OCI-LY1 (cell line): ENCODE measurements at regions not wholly inside any gene's neighbourhood (a gene's known extent, or its start where the extent isn't known, plus 50 kb on each side); places are given as distances from the start of the nearest gene placed in this dataset.

ENCODE experiments used
- H2AFZ ChIP-seq: fragments of 200-600 bp; sonication (generic), shearing (Covaris generic); 2 replicates; pipeline ENCODE4 v1.6.0; 2014; ENCODE audit warnings: antibody characterized with exemption, mild to moderate bottlenecking, low read length
- H3F3A ChIP-seq: fragments of 200-600 bp; sonication (generic), shearing (Covaris generic); 2 replicates; pipeline ENCODE4 v1.6.0; 2014; ENCODE audit warnings: mild to moderate bottlenecking, antibody characterized with exemption, low read length, moderate library complexity; ENCODE audit not compliant: insufficient read depth
- H3K27ac ChIP-seq: fragments of 200-600 bp; sonication (generic); 2 replicates; pipeline ENCODE4 v1.5.1; 2014; ENCODE audit warnings: low read length, mixed run types, mild to moderate bottlenecking, low read depth; ENCODE audit not compliant: poor library complexity, severe bottlenecking
- H3K27me3 ChIP-seq: fragments of 200-600 bp; sonication (generic); 2 replicates; pipeline ENCODE4 v1.6.0; 2014; ENCODE audit warnings: antibody characterized with exemption, mild to moderate bottlenecking, low read length, moderate library complexity; ENCODE audit not compliant: insufficient read depth
- H3K36me3 ChIP-seq: fragments of 200-600 bp; sonication (generic); 2 replicates; pipeline ENCODE4 v1.6.1; 2014; ENCODE audit warnings: mild to moderate bottlenecking, antibody characterized with exemption, low read length, moderate library complexity, mixed read lengths; ENCODE audit not compliant: insufficient read depth
- H3K4me1 ChIP-seq: fragments of 200-600 bp; sonication (generic); 2 replicates; pipeline ENCODE4 v1.5.1; 2014; ENCODE audit warnings: mild to moderate bottlenecking, low read length, moderate library complexity; ENCODE audit not compliant: insufficient read depth, severe bottlenecking
- H3K4me2 ChIP-seq: fragments of 200-600 bp; sonication (generic), shearing (Covaris generic); 2 replicates; pipeline ENCODE4 v1.6.1; 2014; ENCODE audit warnings: low read length
- H3K4me3 ChIP-seq: fragments of 200-600 bp; sonication (generic); 2 replicates; pipeline ENCODE4 v1.5.1; 2014; ENCODE audit warnings: low read length, low read depth, mild to moderate bottlenecking, mixed read lengths; ENCODE audit not compliant: poor library complexity, severe bottlenecking
- H3K79me2 ChIP-seq: fragments of 200-600 bp; shearing (Covaris generic); 2 replicates; pipeline ENCODE4 v1.6.1; 2016; ENCODE audit warnings: mixed run types, low read length, mixed read lengths; ENCODE audit not compliant: insufficient read depth
- H3K9ac ChIP-seq: fragments of 200-600 bp; sonication (generic), shearing (Covaris generic); 2 replicates; pipeline ENCODE4 v1.6.1; 2014; ENCODE audit warnings: mild to moderate bottlenecking, low read length, mixed read lengths
- H3K9me2 ChIP-seq: fragments of 200-600 bp; sonication (generic), shearing (Covaris generic); 2 replicates; pipeline ENCODE4 v1.6.1; 2014; ENCODE audit warnings: low read depth, mild to moderate bottlenecking, low read length, mixed read lengths
- H3K9me3 ChIP-seq: fragments of 200-600 bp; shearing (Covaris generic); 2 replicates; pipeline ENCODE4 v1.6.1; 2014; ENCODE audit warnings: low read length, mixed read lengths
- H4K20me1 ChIP-seq: fragments of 200-600 bp; sonication (generic), shearing (Covaris generic); 2 replicates; pipeline ENCODE4 v1.6.0; 2016; ENCODE audit warnings: mild to moderate bottlenecking, low read length; ENCODE audit not compliant: insufficient read depth
- EZH2 ChIP-seq: fragments of 200-600 bp; sonication (generic), shearing (Covaris generic); IDR thresholded peaks from 2 replicates; pipeline ENCODE4 v1.8.0; 2017; ENCODE audit warnings: borderline replicate concordance, mixed run types, mild to moderate bottlenecking, antibody characterized with exemption, low read length, moderate library complexity, mixed read lengths
- TF ChIP-seq, protein P1 (sequence below): fragments of 200-600 bp; sonication (generic), shearing (Covaris generic); IDR thresholded peaks from 2 replicates; pipeline ENCODE4 v1.5.1; 2017; ENCODE audit warnings: mild to moderate bottlenecking, antibody characterized with exemption, low read length, moderate library complexity, mixed read lengths

DNA sequence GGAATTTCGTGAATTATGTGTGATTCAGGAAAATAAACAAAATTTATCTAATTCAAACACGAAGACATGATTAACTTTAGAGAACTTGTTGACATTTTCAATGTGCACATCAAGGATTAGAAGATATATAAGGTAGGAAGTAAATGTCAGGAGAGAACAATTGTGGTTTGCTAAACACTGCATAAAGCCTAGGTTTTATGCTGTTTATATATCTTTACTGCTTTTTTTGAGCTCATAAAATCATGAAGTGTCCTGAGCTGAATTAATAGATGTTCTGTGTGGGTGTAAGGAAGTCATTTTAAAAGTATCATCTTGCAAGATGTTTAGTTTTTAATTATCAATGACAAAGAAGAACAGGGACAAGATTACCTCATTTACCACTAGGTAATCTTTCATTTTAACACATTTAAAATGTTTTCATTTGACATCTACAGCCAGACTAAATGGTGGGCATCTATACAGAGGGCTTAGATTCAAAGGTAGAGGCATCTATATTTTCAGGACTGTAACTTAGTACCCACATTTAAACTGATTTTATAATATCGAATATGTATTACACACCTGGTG is 382.8 kb downstream of the ADAMTS20 start:
- Histone ChIP-seq H3K79me2 (no peaks in the 10 kb centered on the region), H3K27me3 (no peaks in the 10 kb centered on the region), H3F3A (no peaks in the 10 kb centered on the region), H3K4me1 (no peaks in the 10 kb centered on the region), H3K9me3 (no peaks in the 10 kb centered on the region), H3K9ac (no peak overlapping the region), H2AFZ (no peak overlapping the region; the same call in 1 of the 2 replicates), H3K4me2 (no peak overlapping the region), H3K4me3 (no peak overlapping the region), H3K9me2 (no peaks in the 10 kb centered on the region), H3K36me3 (no peaks in the 10 kb centered on the region), H4K20me1 (no peaks in the 10 kb centered on the region), H3K27ac (no peak overlapping the region)
- no peak for TF ChIP-seq EZH2
- TF ChIP-seq, protein P1, sequence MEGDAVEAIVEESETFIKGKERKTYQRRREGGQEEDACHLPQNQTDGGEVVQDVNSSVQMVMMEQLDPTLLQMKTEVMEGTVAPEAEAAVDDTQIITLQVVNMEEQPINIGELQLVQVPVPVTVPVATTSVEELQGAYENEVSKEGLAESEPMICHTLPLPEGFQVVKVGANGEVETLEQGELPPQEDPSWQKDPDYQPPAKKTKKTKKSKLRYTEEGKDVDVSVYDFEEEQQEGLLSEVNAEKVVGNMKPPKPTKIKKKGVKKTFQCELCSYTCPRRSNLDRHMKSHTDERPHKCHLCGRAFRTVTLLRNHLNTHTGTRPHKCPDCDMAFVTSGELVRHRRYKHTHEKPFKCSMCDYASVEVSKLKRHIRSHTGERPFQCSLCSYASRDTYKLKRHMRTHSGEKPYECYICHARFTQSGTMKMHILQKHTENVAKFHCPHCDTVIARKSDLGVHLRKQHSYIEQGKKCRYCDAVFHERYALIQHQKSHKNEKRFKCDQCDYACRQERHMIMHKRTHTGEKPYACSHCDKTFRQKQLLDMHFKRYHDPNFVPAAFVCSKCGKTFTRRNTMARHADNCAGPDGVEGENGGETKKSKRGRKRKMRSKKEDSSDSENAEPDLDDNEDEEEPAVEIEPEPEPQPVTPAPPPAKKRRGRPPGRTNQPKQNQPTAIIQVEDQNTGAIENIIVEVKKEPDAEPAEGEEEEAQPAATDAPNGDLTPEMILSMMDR, result no peak

- Histone ChIP-seq H3K4me1 (no peaks in the 10 kb centered on the region), H2AFZ (no peak overlapping the region), H3K9me3 (no peaks in the 10 kb centered on the region), H3K79me2 (no peaks in the 10 kb centered on the region), H3K27me3 (no peaks in the 10 kb centered on the region), H3K4me3 (no peak overlapping the region), H3K27ac (no peak overlapping the region), H3F3A (no peaks in the 10 kb centered on the region), H3K9me2 (no peaks in the 10 kb centered on the region), H3K4me2 (no peak overlapping the region), H3K36me3 (no peaks in the 10 kb centered on the region), H4K20me1 (no peaks in the 10 kb centered on the region), H3K9ac (no peak overlapping the region)
- TF ChIP-seq EZH2, result no peak
- TF ChIP-seq, protein P1, result no peak
These were observed 384.3 kb downstream of the ADAMTS20 start for GRCh38 chr12:43167691-43168090.

DNA sequence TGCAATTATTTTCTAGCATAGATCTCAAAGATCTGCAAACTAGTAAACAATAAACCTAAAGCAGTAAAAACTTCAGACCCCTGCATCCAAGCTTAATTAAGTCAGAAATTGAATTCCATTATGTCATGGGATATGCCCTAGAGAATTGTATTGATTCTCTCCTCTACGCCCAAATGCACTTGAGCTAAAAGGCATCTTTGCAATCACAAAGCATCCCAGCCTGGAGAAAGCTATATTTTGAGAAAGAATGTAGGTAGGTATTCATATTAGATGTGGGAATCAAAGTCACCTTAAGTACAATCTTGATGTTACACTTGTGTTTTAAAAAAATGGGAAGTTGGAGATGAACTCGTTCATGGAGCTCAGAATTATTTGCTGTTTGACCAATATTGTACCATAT is 386.7 kb downstream of the ADAMTS20 start:
- Histone ChIP-seq H3K4me2 (no peak overlapping the region), H3K9me3 (no peaks in the 10 kb centered on the region), H3K4me3 (no peak overlapping the region), H3K4me1 (no peaks in the 10 kb centered on the region), H2AFZ (no peak overlapping the region), H3K36me3 (no peaks in the 10 kb centered on the region), H4K20me1 (no peaks in the 10 kb centered on the region), H3K9ac (no peak overlapping the region), H3K9me2 (no peaks in the 10 kb centered on the region), H3K27ac (no peak overlapping the region), H3F3A (no peaks in the 10 kb centered on the region), H3K27me3 (no peaks in the 10 kb centered on the region), H3K79me2 (no peaks in the 10 kb centered on the region)
- TF ChIP-seq, protein P1, result no peak
- no peak for TF ChIP-seq EZH2
